ENCODE measurements at regions not wholly inside any gene's neighbourhood (a gene's known extent, or its start where the extent isn't known, plus 50 kb on each side); places are given as distances from the start of the nearest gene placed in this dataset.

DNA sequence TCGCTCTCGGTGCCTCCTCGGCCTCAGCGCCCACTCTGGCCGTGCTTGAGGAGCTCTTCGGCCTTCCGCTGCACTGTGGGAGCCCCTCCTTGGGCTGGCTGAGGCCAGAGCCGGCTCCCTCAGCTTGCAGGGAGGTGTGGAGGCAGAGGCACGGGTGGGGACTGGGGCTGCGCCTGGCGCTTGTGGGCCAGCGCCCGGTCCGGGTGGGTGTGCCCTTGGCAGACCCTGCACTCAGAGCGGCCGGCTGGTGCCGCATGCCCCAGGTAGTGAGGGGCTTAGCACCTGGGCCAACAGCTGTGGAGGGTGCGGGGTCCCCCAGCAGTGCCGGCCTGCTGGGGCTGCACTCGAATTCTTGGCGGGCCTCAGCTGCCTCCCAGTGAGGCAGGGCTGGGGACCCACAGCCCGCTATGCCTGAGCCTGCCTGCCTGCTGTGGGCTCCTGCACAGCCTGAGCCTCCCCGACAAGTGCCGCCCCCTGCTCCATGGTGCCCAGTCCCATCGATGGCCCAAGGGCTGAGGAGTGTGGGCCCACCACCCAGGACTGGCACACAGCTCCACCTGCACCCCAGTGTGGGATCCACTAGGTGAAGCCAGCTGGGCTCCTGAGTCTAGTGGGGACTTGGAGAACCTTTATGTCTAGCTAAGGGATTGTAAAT lies 2085.2 kb upstream of the ACO1 start:
- intact Hi-C loops (cut with micrococcal nuclease; ENCODE audit: unreplicated experiment) (no loop called here), in situ Hi-C loops (cut with HindIII; ENCODE audit: extremely low pct_ligation_motif_present, low pct_unique_long_range_greater_than_20kb) (no loop called here)
- no peaks in the 10 kb centered on the region for H3K79me2 ChIP-seq (ENCODE audit: insufficient read depth, low read length)
- no peak for FAIRE-seq
- DNase-seq (ENCODE audit: low spot score) = no peak
- no peak overlapping the region for H3K4me3 ChIP-seq (replicated peaks in 1 of 3; ENCODE audit: insufficient read depth in 1 of 3, low read depth in 2 of 3, low read length in 3 of 3)
- no peak overlapping the region for H3K9ac ChIP-seq (ENCODE audit: insufficient read depth, low read depth, low read length)
- no peaks in the 10 kb centered on the region for H3K27me3 ChIP-seq (ENCODE audit: control insufficient read depth in 1 of 2, insufficient read depth in 2 of 2, low read length in 2 of 2)
- 54% methylated on average over 5 of the region's 25 CpGs for WGBS (ENCODE audit: low lambda C conversion rate)
- no peak for ATAC-seq
- no peak overlapping the region for H2AFZ ChIP-seq (ENCODE audit: low read length)
- no peaks in the 10 kb centered on the region for H3K4me1 ChIP-seq (ENCODE audit: insufficient read depth, low read length)
- no peak overlapping the region for H3K4me2 ChIP-seq (ENCODE audit: low read depth, low read length)
- BruUV-seq (replicated peaks) = no TSS peak
- H3K27ac ChIP-seq (ENCODE audit: extremely low read length, insufficient read depth, low read length) = no peak overlapping the region
- ChIA-PET POLR2A (no interaction called here), CTCF (ENCODE audit: low intra/inter-chr PET ratio, low total read pairs) (no interaction called here)
- no peak for TF ChIP-seq TEAD3 (CRISPR knock-in tag; optimal IDR thresholded peaks at IDR 0.05; ENCODE audit: borderline replicate concordance)
- TF ChIP-seq, protein P1, sequence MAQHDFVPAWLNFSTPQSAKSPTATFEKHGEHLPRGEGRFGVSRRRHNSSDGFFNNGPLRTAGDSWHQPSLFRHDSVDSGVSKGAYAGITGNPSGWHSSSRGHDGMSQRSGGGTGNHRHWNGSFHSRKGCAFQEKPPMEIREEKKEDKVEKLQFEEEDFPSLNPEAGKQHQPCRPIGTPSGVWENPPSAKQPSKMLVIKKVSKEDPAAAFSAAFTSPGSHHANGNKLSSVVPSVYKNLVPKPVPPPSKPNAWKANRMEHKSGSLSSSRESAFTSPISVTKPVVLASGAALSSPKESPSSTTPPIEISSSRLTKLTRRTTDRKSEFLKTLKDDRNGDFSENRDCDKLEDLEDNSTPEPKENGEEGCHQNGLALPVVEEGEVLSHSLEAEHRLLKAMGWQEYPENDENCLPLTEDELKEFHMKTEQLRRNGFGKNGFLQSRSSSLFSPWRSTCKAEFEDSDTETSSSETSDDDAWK (CRISPR knock-in tag; IDR thresholded peaks at IDR 0.05) = no peak
- no peak for TF ChIP-seq PRMT3 (CRISPR knock-in tag; IDR thresholded peaks at IDR 0.05; ENCODE audit: borderline replicate concordance, low read depth)
- TF ChIP-seq, protein P2, sequence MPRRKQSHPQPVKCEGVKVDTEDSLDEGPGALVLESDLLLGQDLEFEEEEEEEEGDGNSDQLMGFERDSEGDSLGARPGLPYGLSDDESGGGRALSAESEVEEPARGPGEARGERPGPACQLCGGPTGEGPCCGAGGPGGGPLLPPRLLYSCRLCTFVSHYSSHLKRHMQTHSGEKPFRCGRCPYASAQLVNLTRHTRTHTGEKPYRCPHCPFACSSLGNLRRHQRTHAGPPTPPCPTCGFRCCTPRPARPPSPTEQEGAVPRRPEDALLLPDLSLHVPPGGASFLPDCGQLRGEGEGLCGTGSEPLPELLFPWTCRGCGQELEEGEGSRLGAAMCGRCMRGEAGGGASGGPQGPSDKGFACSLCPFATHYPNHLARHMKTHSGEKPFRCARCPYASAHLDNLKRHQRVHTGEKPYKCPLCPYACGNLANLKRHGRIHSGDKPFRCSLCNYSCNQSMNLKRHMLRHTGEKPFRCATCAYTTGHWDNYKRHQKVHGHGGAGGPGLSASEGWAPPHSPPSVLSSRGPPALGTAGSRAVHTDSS (CRISPR knock-in tag; conservative IDR thresholded peaks at IDR 0.05) = no peak
- TF ChIP-seq TOE1 (CRISPR knock-in tag; IDR thresholded peaks at IDR 0.05) = no peak
- TF ChIP-seq, protein P3, sequence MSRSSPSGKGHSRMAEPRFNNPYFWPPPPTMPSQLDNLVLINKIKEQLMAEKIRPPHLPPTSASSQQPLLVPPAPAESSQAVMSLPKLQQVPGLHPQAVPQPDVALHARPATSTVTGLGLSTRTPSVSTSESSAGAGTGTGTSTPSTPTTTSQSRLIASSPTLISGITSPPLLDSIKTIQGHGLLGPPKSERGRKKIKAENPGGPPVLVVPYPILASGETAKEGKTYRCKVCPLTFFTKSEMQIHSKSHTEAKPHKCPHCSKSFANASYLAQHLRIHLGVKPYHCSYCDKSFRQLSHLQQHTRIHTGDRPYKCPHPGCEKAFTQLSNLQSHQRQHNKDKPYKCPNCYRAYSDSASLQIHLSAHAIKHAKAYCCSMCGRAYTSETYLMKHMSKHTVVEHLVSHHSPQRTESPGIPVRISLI (CRISPR knock-in tag; IDR thresholded peaks at IDR 0.05; ENCODE audit: borderline replicate concordance) = no peak
- no peak for TF ChIP-seq SMARCE1 (IDR thresholded peaks at IDR 0.05; ENCODE audit: borderline replicate concordance)
- TF ChIP-seq ZNF343 (CRISPR knock-in tag; IDR thresholded peaks at IDR 0.05) = no peak
- no peak for TF ChIP-seq REPIN1 (CRISPR knock-in tag; IDR thresholded peaks at IDR 0.05; ENCODE audit: borderline replicate concordance, low read depth)
- no peak for TF ChIP-seq RBFOX2 (IDR thresholded peaks at IDR 0.05; ENCODE audit: low read depth, low read length)
- no peak for TF ChIP-seq HNF4G (IDR thresholded peaks at IDR 0.05; ENCODE audit: borderline replicate concordance, low read depth, low read length)
- TF ChIP-seq HNF4G (CRISPR knock-in tag; IDR thresholded peaks at IDR 0.05; ENCODE audit: borderline replicate concordance, low read depth) = no peak
- TF ChIP-seq, protein P4, sequence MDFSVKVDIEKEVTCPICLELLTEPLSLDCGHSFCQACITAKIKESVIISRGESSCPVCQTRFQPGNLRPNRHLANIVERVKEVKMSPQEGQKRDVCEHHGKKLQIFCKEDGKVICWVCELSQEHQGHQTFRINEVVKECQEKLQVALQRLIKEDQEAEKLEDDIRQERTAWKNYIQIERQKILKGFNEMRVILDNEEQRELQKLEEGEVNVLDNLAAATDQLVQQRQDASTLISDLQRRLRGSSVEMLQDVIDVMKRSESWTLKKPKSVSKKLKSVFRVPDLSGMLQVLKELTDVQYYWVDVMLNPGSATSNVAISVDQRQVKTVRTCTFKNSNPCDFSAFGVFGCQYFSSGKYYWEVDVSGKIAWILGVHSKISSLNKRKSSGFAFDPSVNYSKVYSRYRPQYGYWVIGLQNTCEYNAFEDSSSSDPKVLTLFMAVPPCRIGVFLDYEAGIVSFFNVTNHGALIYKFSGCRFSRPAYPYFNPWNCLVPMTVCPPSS (IDR thresholded peaks at IDR 0.05) = no peak
- TF ChIP-seq, protein P5, sequence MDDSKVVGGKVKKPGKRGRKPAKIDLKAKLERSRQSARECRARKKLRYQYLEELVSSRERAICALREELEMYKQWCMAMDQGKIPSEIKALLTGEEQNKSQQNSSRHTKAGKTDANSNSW (CRISPR knock-in tag; IDR thresholded peaks at IDR 0.05; ENCODE audit: borderline replicate concordance) = no peak
- TF ChIP-seq ETV5 (CRISPR knock-in tag; IDR thresholded peaks at IDR 0.05; ENCODE audit: borderline replicate concordance) = no peak
- H3K36me3 ChIP-seq (replicated peaks in 1 of 2; ENCODE audit: control insufficient read depth in 1 of 2, insufficient read depth in 2 of 2, low read length in 2 of 2) = no peaks in the 10 kb centered on the region
- H3K9me3 ChIP-seq (ENCODE audit: low read length) = no peaks in the 10 kb centered on the region
- H4K20me1 ChIP-seq (ENCODE audit: insufficient read depth, low read length) = no peaks in the 10 kb centered on the region
